ENCODE measurements at regions not wholly inside any gene's neighbourhood (a gene's known extent, or its start where the extent isn't known, plus 50 kb on each side); places are given as distances from the start of the nearest gene placed in this dataset.

- H3K14ac ChIP-seq (ENCODE audit: insufficient read depth, low read length): no peak overlapping the region
- peaks cover 4% of the 10 kb centered on the region; the same call in 1 of the 2 replicates for H3K4me1 ChIP-seq (ENCODE audit: insufficient read depth, low read length)
- no peak for TF ChIP-seq CTCF (conservative IDR thresholded peaks at IDR 0.05)
- H3K23me2 ChIP-seq (ENCODE audit: insufficient read length, low read depth, low read length, poor library complexity, severe bottlenecking): no peaks in the 10 kb centered on the region
- no peak overlapping the region for H3K9ac ChIP-seq (ENCODE audit: extremely low read depth, insufficient read length, low read length)
- H3T11ph ChIP-seq (ENCODE audit: low read length): no peak overlapping the region
- H2BK20ac ChIP-seq (ENCODE audit: low read depth, low read length, poor library complexity, severe bottlenecking): no peak overlapping the region
- H3K79me1 ChIP-seq (ENCODE audit: insufficient read depth, low read depth, low read length, poor library complexity, severe bottlenecking): no peaks in the 10 kb centered on the region
- no peak overlapping the region for H3K18ac ChIP-seq (ENCODE audit: insufficient read length, low read depth, low read length)
- no peak overlapping the region for H3K56ac ChIP-seq (ENCODE audit: insufficient read length, low read depth, low read length)
- no peaks in the 10 kb centered on the region for H3K27me3 ChIP-seq (ENCODE audit: insufficient read depth, low read length)
- no peak overlapping the region for H2BK5ac ChIP-seq (ENCODE audit: insufficient read length, low read length)
- Mint-ChIP-seq H3K27ac (no peak overlapping the region), H3K4me1 (peaks cover 18 to 21% of the 10 kb centered on the region in 2 experiments), H3K4me3 (no peak overlapping the region), H3K27me3 (ENCODE audit: low read depth) (no peaks in the 10 kb centered on the region), H3K36me3 (ENCODE audit: insufficient read depth in 1 of 3, low read depth in 3 of 3) (no peaks in the 10 kb centered on the region), H3K9me3 (no peaks in the 10 kb centered on the region)
- H4K20me1 ChIP-seq (ENCODE audit: control insufficient read depth, insufficient read depth, insufficient read length): no peaks in the 10 kb centered on the region
- H3K79me2 ChIP-seq (ENCODE audit: insufficient read depth, low read length): no peaks in the 10 kb centered on the region
- no peak overlapping the region for H3K4ac ChIP-seq (ENCODE audit: low read depth, low read length)
- H2BK12ac ChIP-seq (ENCODE audit: insufficient read length, low read depth, low read length): no peak overlapping the region
- WGBS (ENCODE audit: extremely low coverage, insufficient read length, low lambda C conversion rate): no CpG with 5 or more reads among the region's 23 CpGs
- H3K23ac ChIP-seq (ENCODE audit: insufficient read length, low read depth, low read length): no peak overlapping the region
- H2BK120ac ChIP-seq (ENCODE audit: low read depth, low read length, poor library complexity, severe bottlenecking): no peak overlapping the region
- H4K5ac ChIP-seq (ENCODE audit: insufficient read length, low read depth, low read length): no peak overlapping the region
- no peak overlapping the region for H2BK15ac ChIP-seq (ENCODE audit: low read depth, low read length)
- no peak overlapping the region for H4K91ac ChIP-seq (ENCODE audit: insufficient read length, low read depth, low read length)
- H2AFZ ChIP-seq (ENCODE audit: low read length): no peak overlapping the region
- no peaks in the 10 kb centered on the region for H3K9me3 ChIP-seq (ENCODE audit: control insufficient read depth, low read depth, low read length)
- H4K8ac ChIP-seq (replicated peaks; ENCODE audit: insufficient read length, low read depth, low read length): no peak overlapping the region
- no peak overlapping the region for H3K4me2 ChIP-seq (ENCODE audit: insufficient read depth, insufficient read length, low read length)
- DNase-seq: no peak
- no peak overlapping the region for H2AK5ac ChIP-seq (ENCODE audit: insufficient read length, low read length)
- no peak overlapping the region for H3K27ac ChIP-seq (ENCODE audit: insufficient read length, low read depth, low read length)
Measured at GRCh38 chr5:130995851-130996250, 169.2 kb downstream of the HINT1 start.
